Right hindlimb (tissue), 1 donor: ENCODE measurements at regions not wholly inside any gene's neighbourhood (a gene's known extent, or its start where the extent isn't known, plus 50 kb on each side); places are given as distances from the start of the nearest gene placed in this dataset.

ENCODE experiments used
- DNase-seq: peaks from one replicate; pipeline ENCODE4 v3.0.0-alpha.2; 2018

DNA sequence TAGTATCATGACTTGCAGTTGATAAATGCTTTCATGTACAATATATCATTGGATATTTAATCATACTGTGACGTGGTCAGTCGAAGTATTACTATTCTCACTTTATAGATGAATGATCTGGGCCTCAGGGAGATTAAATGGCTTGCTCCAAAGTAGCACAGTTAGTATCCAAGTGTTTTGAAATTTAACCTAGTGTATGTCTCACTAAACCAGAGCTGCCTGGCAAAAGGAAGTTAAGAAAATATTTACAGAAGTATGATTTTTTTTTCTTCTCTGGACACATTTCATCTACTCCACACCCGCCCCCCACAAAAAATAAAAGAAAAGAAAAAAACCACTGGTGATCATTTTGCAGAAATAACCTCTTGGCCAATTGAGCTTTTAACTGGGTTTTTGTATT, 71.9 kb upstream of the CXADR start:
- DNase-seq: no peak

GRCh38 chr21:17441370-17441769, 71.5 kb upstream of the CXADR start:
- DNase-seq: no peak

DNA sequence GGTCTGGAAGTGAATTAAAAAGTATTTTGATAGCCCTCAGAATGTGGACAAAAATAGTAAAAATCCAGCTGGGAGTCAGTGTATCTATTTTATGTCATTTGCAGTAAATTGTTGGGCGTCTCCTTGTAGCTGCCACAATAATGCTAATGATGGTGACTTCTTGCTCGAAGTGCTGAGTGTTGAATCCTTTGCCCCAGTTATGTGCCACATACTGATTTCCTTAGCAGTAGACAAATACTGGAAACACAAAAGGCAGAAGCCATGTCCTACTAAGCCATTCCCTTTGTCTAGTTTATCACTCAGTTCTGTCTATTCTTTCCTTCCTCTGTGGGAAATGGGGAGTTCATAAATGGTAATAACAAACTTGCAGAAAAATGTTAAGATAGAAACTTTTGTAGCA, 70.7 kb upstream of the CXADR start:
- DNase-seq: no peak

GRCh38 chr21:17444828-17445227, 68.0 kb upstream of the CXADR start:
- no peak for DNase-seq

DNA sequence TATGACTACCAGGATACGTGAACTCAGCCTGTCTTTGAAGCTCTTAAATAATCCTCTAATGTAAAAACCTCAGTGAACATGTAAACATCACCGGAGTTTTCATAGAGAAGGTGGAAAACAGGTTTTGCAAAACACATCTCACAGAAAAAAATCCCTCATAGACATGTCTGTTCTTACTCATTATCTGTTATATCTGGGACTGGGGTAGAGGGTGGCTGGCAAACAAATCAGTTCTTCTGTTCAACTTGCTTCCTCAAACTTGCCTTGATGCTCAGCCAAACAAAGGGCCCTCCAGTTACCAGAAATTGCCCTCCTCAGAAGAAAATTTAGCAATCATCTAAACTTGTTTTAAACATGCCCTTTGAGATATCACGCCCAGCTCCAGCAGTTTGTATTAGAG, 66.1 kb upstream of the CXADR start:
- DNase-seq: no peak

DNA sequence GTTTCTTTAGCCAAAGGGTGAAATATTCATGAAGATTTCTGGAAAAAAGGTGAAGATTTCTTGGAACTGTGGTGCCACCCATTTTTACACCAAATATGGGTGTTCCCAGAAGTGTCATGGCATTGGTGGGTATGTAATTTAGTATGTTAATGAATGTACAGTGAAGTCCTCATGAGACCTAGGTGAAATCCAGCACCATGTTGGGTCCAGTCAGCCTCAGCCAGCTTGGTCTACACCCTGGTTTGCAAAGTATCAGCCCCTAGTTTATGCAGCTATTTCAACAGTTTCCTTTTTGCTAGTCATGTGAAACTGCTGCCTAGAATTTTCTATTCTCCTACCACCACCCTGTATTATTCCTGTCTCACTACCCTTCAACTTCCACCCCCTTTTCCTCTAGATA, 63.1 kb upstream of the CXADR start:
- no peak for DNase-seq

DNA sequence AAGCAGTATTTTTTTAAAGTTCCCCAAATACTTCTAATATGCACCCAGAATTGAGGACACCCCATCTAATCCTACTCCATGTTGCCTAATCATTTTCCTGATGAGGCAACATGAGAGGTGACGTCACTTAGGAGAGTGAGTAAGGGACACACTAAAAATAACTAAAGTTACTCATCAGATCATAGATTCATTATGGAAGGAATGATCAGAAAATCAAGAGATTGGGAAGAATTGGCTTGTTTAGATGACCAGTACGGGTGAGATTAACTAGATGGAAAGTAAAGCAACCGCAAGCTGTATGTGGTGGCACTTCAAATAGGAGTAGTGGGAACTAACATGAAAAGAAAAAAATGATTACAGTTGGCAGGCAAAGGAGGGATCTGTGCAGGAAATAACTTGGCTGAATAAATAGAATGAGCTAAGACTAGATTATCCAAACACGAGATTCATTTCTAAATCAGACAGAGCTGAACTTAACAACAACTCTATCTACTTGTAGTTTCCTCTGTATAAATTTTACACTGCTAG, 61.4 kb upstream of the CXADR start:
- DNase-seq: no peak

- DNase-seq: peak; percentile 74
These were observed 58.4 kb upstream of the CXADR start for GRCh38 chr21:17454315-17455027.

DNA sequence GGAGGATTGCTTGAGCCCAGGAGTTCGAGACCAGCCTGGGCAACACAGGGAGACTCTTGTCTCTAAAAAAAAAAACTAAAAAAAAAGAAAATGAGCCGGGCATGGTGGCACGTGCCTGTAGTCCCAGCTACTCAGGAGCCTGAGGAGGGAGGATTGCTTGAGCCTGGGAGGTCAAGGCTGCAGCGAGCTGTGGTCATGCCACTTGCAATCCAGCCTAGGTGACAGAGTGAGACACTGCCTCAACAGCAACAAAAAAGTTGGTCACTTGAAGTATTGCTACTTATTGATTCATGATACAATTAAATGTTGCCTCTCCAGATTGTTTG, 57.9 kb upstream of the CXADR start:
- DNase-seq: no peak

DNA sequence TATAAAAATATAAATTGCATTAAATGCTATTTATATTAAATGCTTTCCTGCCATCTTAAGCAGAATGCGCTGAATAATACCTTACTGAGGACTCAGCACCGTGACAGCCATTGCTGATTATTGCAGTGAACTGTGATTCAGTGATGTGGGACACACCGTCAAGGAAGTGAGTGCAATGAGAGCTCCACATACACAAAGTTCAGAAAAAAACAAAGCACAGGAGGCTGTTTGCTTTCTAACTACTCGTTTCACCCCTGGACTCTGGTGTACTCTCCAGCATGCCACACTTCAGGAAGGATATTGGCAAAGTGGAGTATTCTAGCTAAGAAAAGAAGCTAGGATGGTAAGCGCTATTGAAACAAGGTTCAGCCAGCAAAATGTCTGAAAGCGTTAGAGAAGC, 57.4 kb upstream of the CXADR start:
- DNase-seq: no peak

DNA sequence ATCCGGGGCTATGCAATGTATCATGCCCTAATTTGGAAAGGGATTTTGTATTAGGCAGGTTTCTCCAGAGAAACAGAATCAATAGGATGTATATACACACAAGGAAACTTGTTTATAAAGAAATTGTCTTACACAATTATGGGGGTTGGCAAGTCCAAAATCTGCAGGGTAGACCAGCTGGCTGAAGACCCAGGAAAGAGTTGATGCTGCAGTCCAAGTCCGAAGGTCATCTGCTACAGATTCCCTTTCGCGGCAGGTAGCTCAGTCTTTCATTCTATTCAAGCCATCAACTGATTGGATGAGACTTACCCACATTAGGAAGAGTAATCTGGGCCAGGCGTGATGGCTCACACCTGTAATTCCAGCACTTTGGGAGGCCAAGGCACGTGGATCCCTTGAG, 54.6 kb upstream of the CXADR start:
- DNase-seq: no peak

- no peak for DNase-seq
These were observed 52.7 kb upstream of the CXADR start for GRCh38 chr21:17460094-17460493.

DNA sequence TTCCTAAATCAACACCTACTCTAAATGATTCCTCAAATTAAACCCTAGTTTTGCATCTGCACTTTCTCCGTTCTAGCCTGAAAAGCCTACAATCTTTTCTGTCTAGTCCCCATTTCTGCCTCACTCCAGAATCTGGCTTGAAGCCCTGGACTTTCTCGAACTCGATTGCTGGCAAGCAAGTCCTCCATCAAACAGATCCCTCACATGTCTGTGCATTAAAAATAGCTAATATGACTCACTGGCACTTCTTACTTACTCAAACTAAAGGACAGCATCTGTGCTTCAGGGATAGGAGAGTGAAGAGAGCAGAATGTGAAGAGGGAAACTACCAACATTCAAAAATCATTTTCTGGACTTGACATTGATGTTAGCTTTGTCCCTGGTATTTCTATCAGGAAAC, 51.8 kb upstream of the CXADR start:
- DNase-seq: peak; percentile 45

GRCh38 chr21:17461582-17461981, 51.3 kb upstream of the CXADR start:
- DNase-seq: no peak

- no peak for DNase-seq
These were observed 50.4 kb upstream of the CXADR start for GRCh38 chr21:17462276-17462981.
